ENCODE measurements at regions not wholly inside any gene's neighbourhood (a gene's known extent, or its start where the extent isn't known, plus 50 kb on each side); places are given as distances from the start of the nearest gene placed in this dataset.
"Not testable (repeated sequence)": the region's sequence is repeated elsewhere in the genome, so short reads cannot be mapped to it uniquely, and the experiment has no call there.

DNA sequence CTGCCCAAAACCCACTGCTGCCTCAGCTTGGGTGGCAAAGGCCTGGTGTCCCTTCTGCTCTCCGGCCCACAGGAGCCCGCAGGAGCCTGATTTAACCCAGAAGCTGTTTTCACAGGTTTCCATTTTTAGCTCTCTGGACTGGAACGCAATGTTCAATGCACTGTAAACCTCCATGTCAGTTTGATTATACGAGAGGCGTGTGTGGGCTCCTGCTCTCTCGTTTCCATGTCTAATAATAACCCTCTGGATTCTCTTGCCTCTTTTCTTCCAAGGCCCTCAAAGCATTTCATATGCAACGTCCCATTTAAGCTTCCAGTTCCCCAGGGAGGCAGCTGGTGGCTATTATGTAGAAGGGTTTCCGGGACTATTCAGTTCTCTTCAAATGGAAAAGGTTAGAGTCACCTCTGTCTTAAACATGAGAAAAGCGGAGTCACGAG lies 161.1 kb downstream of the SUDS3 start:
- peak; percentile 4 for DNase-seq (ENCODE audit: low read depth)

DNA sequence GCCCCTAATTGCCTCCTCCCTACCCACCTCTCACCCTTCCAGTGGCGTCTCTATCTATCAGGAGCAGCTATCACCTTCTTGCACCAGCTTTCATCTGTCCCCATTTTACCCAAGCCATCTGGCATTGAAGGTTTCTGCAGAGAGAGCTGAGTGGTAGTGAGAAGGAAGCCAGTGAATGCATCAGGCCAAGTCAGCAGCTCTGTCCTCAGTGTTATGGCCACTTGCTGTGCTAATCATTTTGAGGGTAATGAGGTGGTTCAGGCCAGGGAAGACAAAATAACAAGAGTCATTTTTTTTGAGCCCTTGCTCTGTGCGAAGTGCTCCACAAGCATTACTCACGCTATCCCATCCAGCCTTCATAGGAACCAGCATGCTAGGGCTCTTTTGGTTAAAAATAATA lies 164.7 kb downstream of the SUDS3 start:
- no peak for DNase-seq (ENCODE audit: low read depth)

DNA sequence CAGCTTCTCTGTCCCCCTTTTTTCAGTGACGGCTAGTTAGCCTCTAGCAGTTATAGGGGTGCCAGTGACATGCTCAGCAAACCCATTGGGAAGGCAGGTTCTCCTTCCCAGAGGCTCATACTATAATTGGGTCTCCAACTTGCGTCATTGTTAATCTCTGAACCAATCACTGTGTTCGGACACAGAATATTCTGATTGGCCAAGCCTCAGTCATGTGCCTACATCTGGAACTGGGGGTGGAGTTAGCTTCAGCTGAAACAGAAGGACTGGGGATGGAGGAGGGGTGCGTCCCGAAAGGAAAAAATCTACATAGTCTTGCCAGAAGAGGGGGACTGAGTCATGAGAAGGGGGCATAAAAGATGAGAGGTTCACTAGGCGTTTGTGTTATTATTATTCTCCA lies 165.6 kb downstream of the SUDS3 start:
- DNase-seq (ENCODE audit: low read depth) = no peak

DNA sequence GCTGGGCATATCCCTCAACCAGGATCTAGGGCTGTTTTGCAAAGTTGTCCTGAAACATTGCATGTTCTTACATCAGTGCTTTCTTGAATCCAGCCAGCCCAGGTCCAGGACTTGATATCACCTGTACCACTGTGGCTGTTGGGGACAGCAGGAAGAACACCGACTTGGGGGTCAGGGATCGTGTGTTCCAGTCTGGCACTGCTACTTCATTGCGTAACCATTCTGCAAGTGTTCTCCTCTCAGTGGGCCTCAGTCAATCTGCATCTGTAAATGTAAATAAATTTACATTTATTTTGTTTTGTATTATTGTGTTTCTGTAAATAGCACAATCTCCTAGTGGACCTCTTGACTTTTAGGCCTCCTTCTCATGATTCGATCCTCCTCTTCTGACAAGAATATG lies 167.3 kb downstream of the SUDS3 start:
- no peak for DNase-seq (ENCODE audit: low read depth)

GRCh38 chr12:118544569-118544968 lies 168.2 kb downstream of the SUDS3 start:
- DNase-seq (ENCODE audit: low read depth) = peak; percentile 80

- not testable (repeated sequence) for DNase-seq (ENCODE audit: low read depth)
Observed at GRCh38 chr12:118547606-118548005, 171.3 kb downstream of the SUDS3 start.

- DNase-seq (ENCODE audit: low read depth) = no peak
Observed at GRCh38 chr12:118548887-118549509, 172.6 kb downstream of the SUDS3 start.

- no peak for DNase-seq (ENCODE audit: low read depth)
Observed at GRCh38 chr12:118549510-118549980, 173.2 kb downstream of the SUDS3 start.

DNA sequence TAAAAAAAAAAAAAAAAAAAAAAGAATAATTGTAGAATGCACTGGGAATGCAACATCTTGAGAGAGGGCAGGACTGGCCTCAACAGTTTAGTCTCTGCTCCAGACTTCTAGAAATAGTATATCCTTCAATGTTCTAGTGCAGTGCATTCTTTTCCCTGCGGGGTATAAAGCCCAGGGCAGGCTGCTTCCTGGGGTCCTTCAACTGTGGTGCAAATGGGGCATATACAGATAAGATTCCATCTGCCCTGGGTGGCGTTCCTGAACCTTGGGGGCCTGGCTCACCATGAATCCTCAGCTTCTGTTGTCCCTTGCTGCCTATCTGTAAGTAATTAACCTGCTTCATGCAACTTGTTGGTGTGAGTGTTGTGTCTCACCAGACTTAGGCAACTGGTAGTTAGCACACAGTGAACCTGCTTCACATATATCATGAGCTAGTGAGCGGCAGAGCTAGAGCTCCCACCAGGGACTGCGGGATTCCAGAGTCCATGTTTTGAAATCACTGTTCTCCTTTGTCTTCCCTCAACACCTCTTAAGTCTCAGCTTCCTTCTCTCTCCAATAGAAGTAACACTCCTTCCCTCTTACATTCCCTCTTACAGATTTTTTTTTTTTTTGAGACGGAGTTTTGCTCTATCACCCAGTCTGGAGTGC lies 177.6 kb downstream of the SUDS3 start:
- no peak for DNase-seq (ENCODE audit: low read depth)

DNA sequence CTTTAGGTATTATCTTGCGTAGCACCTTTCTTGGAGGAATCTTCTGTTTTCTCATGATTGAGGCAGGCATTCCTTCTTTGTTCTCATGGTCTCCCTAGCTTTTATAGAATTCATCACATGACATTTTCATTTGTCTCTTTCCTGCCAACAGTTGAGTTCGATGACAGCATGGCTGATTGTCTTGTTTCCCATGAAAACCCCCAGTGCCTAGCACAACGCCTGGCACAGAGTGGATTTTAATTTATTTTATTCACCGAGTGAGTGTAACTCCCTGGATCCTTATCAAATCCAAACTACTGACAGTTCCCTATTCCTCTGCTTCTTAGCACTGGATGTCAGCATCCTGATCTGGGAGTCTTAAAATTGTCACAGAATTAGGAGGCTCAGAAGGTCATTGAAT lies 182.6 kb downstream of the SUDS3 start:
- DNase-seq (ENCODE audit: low read depth) = no peak

DNA sequence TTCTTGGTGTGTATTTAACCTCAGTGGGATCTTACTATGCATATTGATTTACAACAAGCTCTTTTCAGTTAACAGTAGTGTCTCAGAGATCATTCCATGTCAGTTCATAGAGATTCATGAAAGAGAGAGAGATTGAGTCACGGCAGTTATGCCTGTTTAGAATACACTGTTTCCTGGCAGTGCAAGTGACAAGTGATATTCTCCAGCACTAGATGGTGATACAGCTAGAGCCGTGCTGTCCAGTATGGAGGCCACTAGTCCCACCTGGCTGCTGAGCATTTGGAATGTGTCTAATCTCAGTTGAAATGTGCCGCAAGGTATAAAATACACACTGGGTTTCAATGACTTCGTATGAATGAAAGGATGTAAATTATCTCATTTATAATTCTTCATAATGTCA lies 184.4 kb downstream of the SUDS3 start:
- no peak for DNase-seq (ENCODE audit: low read depth)

- DNase-seq (ENCODE audit: low read depth) = no peak
Observed at GRCh38 chr12:118571730-118572129, 195.4 kb downstream of the SUDS3 start.

GRCh38 chr12:118574288-118574687 lies 197.9 kb downstream of the SUDS3 start:
- no peak for DNase-seq (ENCODE audit: low read depth)

DNA sequence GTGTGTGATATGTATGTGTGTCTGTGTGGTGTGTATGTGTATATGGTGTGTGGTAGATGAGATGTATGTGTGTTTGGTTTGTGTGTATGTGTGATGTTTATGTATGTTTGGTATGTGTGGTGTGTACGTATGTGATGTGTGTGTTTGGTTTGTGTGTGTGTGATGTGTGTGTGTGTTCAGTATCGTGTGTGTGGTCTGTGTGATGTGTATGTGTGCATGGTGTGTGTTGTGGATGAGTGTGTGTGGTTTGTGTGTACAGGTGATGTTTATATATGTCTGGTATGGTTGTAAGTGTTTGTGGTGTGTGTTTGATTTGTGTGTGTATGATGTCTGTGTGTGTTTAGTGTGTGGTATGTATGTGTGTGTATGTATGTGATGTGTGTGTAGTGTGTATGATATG lies 199.4 kb downstream of the SUDS3 start:
- DNase-seq (ENCODE audit: low read depth) = no peak

- DNase-seq (ENCODE audit: low read depth) = no peak
Observed at GRCh38 chr12:118581371-118581770, 205.0 kb downstream of the SUDS3 start.

DNA sequence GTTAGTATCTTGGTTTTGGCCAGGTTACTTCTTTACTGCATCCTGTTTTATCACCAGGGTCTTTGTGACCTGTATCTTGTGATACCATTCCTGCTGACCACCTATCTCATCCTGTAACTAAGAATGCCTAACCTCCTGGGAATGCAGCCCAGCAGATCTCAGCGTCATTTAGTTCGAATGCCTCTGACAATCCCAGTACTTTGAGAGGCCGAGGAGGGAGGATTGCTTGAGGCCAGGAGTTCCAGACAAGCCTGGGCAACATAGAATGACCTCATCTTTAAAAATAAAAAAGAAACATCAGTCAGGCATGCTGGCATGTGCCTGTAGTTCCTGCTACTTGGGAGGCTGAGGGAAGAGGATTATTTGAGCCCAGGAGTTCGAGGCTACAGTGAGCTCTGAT lies 206.5 kb downstream of the SUDS3 start:
- DNase-seq (ENCODE audit: low read depth) = no peak

DNA sequence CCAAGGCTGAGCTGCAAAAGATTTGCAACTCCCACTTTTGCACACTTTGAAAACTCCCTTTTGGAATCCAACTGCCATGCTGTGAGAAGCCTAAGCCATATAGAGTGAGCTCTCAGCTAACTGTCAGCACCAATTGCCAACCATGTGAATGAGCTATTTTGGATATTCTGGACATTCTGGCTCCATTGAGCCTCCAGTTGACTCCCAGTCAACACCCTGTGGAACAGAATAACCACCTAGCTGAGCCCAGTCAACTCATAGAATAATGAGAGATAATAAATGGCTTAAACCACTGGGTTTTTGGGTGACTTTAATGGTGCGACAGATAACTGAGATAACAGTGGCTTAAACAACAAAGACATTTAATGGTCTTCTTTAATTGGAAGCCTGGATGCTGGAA lies 210.1 kb downstream of the SUDS3 start:
- no peak for DNase-seq (ENCODE audit: low read depth)

GRCh38 chr12:118589162-118589561 lies 212.8 kb downstream of the SUDS3 start:
- DNase-seq (ENCODE audit: low read depth) = no peak

- no peak for DNase-seq (ENCODE audit: low read depth)
Observed at GRCh38 chr12:118590406-118591150, 214.2 kb downstream of the SUDS3 start.

- no peak for DNase-seq (ENCODE audit: low read depth)
Observed at GRCh38 chr12:118603610-118604361, 227.4 kb downstream of the SUDS3 start.

- DNase-seq (ENCODE audit: low read depth) = no peak
Observed at GRCh38 chr12:118606690-118607089, 230.3 kb downstream of the SUDS3 start.

GRCh38 chr12:118607831-118608230 lies 231.5 kb downstream of the SUDS3 start:
- no peak for DNase-seq (ENCODE audit: low read depth)

Measured in EH (cell line).